HFFc6 (cell line): ENCODE measurements at regions not wholly inside any gene's neighbourhood (a gene's known extent, or its start where the extent isn't known, plus 50 kb on each side); places are given as distances from the start of the nearest gene placed in this dataset.

Experiments
- DNase-seq: peaks from one replicate; pipeline ENCODE4 v3.0.0-alpha.2; 2018
- H3K27ac Mint-ChIP-seq: 2 replicates; pipeline ENCODE4 v1.8.0; 2020; ENCODE audit warnings: mild to moderate bottlenecking, mixed read lengths
- H3K27me3 Mint-ChIP-seq: 2 replicates; pipeline ENCODE4 v1.8.0; 2021; ENCODE audit warnings: mild to moderate bottlenecking, moderate library complexity, mixed read lengths; ENCODE audit not compliant: insufficient read depth
- H3K36me3 Mint-ChIP-seq: 2 replicates; pipeline ENCODE4 v1.8.0; 2021; ENCODE audit warnings: low read depth, mixed read lengths
- H3K4me1 Mint-ChIP-seq: 2 replicates; pipeline ENCODE4 v1.8.0; 2020; ENCODE audit warnings: low read depth, mixed read lengths
- H3K4me3 Mint-ChIP-seq: 2 replicates; pipeline ENCODE4 v1.8.0; 2020; ENCODE audit warnings: mild to moderate bottlenecking, moderate library complexity, mixed read lengths
- H3K9me3 Mint-ChIP-seq: 2 replicates; pipeline ENCODE4 v1.8.0; 2020; ENCODE audit warnings: mild to moderate bottlenecking, mixed read lengths
- CTCF ChIP-seq: fragments of 200-600 bp; sonication (generic); IDR thresholded peaks from 2 replicates; pipeline ENCODE4 v1.5.0; 2021; ENCODE audit warnings: antibody characterized with exemption, mild to moderate bottlenecking

GRCh38 chr11:92589512-92589911, 364.9 kb downstream of the FAT3 start:
- Mint-ChIP-seq H3K4me1 (no peaks in the 10 kb centered on the region), H3K27me3 (no peaks in the 10 kb centered on the region), H3K36me3 (no peaks in the 10 kb centered on the region), H3K4me3 (no peak overlapping the region), H3K9me3 (peaks cover 15% of the 10 kb centered on the region), H3K27ac (no peak overlapping the region)
- DNase-seq, result no peak
- TF ChIP-seq CTCF, result no peak

DNA sequence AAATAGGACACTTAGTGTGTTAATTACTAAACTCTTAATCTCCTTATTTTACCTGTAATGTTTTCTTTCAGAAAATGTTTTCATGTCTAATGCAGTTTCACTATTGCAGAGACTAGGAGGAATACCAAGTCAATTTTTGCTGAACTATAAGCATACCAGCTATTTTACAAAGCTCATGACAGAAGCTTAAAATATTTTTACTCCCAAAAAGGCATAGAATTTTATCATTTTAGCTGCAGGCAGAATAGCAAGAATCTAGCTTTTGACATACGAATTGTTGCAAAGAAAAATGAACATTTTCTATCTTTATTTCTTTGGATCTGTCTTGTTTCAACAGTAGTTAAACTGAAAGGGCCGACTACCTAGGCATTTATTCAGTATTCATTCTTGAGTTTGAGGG, 366.9 kb downstream of the FAT3 start:
- H3K27ac Mint-ChIP-seq, result no peak overlapping the region
- no peak overlapping the region for H3K4me3 Mint-ChIP-seq
- TF ChIP-seq CTCF, result no peak
- H3K36me3 Mint-ChIP-seq, result no peaks in the 10 kb centered on the region
- H3K4me1 Mint-ChIP-seq, result no peaks in the 10 kb centered on the region
- H3K9me3 Mint-ChIP-seq, result peaks cover 15% of the 10 kb centered on the region
- DNase-seq, result no peak
- H3K27me3 Mint-ChIP-seq, result no peaks in the 10 kb centered on the region; the same call in 1 of the 2 replicates

- H3K4me3 Mint-ChIP-seq, result no peak overlapping the region
- no peak for DNase-seq
- H3K9me3 Mint-ChIP-seq, result peaks cover 14% of the 10 kb centered on the region
- no peaks in the 10 kb centered on the region for H3K36me3 Mint-ChIP-seq
- no peak for TF ChIP-seq CTCF
- H3K27me3 Mint-ChIP-seq, result no peaks in the 10 kb centered on the region; the same call in 1 of the 2 replicates
- no peak overlapping the region for H3K27ac Mint-ChIP-seq
- no peaks in the 10 kb centered on the region for H3K4me1 Mint-ChIP-seq
Measured at GRCh38 chr11:92594251-92594650, 369.6 kb downstream of the FAT3 start.

GRCh38 chr11:92595052-92595451, 370.4 kb downstream of the FAT3 start:
- H3K9me3 Mint-ChIP-seq, result peaks cover 14% of the 10 kb centered on the region
- TF ChIP-seq CTCF, result no peak
- H3K36me3 Mint-ChIP-seq, result no peaks in the 10 kb centered on the region
- no peaks in the 10 kb centered on the region for H3K4me1 Mint-ChIP-seq
- no peak overlapping the region for H3K4me3 Mint-ChIP-seq
- H3K27ac Mint-ChIP-seq, result no peak overlapping the region
- no peak for DNase-seq
- H3K27me3 Mint-ChIP-seq, result no peaks in the 10 kb centered on the region; the same call in 1 of the 2 replicates

GRCh38 chr11:92596596-92597317, 372.1 kb downstream of the FAT3 start:
- no peak for TF ChIP-seq CTCF
- no peak for DNase-seq
- no peaks in the 10 kb centered on the region; the same call in 1 of the 2 replicates for H3K27me3 Mint-ChIP-seq
- no peak overlapping the region for H3K27ac Mint-ChIP-seq
- H3K9me3 Mint-ChIP-seq, result peaks cover 20% of the 10 kb centered on the region
- no peaks in the 10 kb centered on the region for H3K4me1 Mint-ChIP-seq
- no peak overlapping the region for H3K4me3 Mint-ChIP-seq
- peaks cover 5% of the 10 kb centered on the region; the same call in 1 of the 2 replicates for H3K36me3 Mint-ChIP-seq
